ENCODE measurements at regions not wholly inside any gene's neighbourhood (a gene's known extent, or its start where the extent isn't known, plus 50 kb on each side); places are given as distances from the start of the nearest gene placed in this dataset.
"Not testable (repeated sequence)": the region's sequence is repeated elsewhere in the genome, so short reads cannot be mapped to it uniquely, and the experiment has no call there.

DNA sequence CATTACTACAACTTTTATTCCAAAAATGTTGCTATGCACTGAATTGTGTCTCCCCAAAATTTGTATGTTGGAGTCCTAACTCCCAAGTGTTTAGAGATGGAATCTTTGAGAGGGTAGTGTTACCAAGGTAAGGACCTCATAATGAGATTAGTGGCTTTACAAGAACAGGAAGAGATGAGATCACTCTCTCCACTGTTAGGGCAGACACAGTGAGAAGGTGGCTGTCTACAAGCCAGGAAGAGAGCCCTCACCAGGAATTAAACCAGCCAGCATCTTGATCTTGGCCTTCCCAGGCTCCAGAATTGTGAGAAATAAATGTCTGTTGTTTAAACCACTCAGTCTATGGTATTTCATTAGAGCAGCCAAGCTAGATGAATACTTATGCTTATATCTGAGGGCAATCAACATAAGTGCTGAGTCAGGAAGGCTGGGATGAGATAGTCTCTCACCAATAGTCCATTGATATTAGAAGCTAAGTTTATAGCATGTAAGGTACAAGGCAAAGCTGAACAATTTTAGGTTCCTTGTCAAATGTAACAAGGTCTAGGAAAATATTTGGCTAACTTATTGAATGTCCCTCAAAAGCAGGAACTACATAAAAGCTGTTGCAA, 317.6 kb upstream of the REG3G start:
- no peak for DNase-seq (ENCODE audit: low read depth in 2 of 2)

DNA sequence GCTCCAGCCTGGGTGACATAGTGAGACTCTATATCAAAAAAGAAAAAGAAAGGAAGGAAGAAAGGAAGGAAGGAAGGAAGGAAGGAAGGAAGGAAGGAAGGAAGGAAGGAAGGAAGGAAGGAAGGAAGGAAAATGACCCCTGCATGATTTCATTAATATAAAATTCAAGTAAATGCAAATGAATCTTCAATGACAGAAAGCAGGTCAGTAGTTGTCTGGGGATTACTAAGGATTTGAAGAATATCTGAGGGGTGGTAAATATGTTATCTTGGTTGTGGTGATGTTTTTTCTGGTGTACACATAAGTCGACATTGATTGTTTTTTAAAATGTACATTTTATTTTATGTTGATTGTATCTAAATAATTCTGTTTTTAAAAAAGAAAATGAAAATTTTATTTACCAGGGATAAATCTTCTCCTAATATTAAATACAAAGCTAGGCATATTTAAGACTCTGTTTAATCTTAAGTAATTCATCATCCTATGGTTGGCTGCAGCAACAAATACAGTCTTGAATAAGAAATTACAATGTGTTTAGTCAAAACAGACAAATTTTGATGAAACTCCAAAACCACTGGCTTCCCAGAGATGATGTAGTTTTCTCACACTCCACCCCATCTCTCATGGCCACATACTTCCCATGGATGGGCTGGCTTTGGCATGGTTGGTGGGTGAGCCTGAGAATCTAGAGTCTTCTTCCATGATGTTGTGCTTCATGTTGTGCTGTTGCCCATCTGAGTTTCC, 314.7 kb upstream of the REG3G start:
- no peak for DNase-seq (ENCODE audit: low read depth in 2 of 2)

DNA sequence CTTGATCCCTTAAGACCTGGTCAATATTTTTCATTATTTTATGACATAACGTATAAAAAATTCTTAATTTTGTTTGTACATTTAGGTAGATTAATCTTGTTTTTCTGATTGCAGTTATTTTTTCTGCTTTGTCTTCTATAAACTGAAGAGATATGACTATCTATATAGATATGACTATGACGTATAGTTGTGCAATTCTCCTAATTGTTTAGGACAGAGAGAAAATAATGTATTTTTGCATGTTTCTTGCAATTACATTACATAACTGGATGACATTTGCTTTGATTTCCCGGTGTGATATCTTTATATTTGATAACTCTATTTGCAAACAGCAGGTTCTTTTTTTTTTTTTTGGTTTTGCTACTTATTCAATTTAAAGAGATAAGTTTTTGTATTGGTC, 310.2 kb upstream of the REG3G start:
- no peak for DNase-seq (ENCODE audit: low read depth in 2 of 2)

DNA sequence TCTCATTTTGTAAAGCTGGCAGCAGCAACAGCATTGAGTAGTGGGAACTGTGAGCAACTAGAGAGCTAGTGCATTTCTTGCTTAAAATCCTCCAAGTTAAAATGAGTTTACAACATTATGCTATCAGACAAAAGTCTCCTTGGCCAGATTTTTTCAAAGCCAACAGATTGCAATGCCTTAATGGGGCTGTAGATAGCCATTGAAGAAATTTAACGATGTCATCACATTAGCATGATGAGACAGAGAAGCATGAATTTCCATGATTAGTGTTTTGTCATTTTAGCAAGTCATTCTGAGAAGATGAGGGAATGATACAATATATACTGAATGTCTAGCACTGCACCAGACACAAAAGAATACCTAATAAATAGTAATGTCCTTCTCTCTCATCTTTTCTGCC, 307.5 kb upstream of the REG3G start:
- DNase-seq (ENCODE audit: low read depth in 2 of 2): no peak

- DNase-seq (ENCODE audit: low read depth in 2 of 2): no peak
Observed at GRCh38 chr2:78718473-78718872, 307.0 kb upstream of the REG3G start.

GRCh38 chr2:78721355-78722033, 304.0 kb upstream of the REG3G start:
- no peak for DNase-seq (ENCODE audit: low read depth in 2 of 2)

DNA sequence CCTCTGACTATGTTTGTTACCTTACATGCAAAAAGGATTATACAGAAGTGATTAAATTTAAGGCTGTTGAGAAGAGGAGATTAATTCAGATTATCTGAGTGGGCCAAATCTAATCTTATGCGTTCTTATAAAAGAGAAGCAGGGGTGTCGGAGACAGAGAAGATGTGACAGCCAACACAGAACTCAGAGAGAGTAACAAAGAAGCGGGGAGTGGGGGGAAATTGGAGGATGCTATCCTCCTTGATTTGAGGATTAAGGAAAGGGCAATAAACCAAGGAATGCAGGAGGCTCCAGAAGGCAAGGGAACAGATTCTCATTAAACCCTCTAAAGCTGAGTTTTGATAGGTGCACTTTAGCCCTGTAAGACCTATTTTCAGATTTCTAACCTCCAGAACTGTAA, 291.3 kb upstream of the REG3G start:
- DNase-seq (ENCODE audit: low read depth in 2 of 2): no peak

DNA sequence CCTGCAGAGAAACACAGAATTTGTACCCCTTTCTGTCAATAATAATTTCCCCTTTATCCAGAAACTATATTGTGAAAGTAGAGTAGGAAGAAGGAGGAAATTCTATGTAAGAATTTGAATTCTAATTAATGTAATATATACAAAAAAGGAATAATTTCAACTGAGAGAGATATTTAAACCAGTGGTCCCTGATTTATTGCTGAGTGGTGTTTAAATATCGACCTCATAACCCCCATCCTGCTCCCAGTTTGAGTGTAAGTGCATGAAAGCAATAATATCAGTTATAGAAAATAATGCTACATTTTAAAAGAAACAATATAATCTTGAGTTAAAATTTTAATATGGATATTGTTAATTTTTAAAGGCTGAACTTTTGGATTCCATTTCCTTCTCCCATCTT, 286.2 kb upstream of the REG3G start:
- no peak for DNase-seq (ENCODE audit: low read depth in 2 of 2)

- DNase-seq (ENCODE audit: low read depth in 2 of 2): no peak
Observed at GRCh38 chr2:78749638-78750037, 275.9 kb upstream of the REG3G start.

GRCh38 chr2:78750219-78750618, 275.3 kb upstream of the REG3G start:
- no peak for DNase-seq (ENCODE audit: low read depth in 2 of 2)

DNA sequence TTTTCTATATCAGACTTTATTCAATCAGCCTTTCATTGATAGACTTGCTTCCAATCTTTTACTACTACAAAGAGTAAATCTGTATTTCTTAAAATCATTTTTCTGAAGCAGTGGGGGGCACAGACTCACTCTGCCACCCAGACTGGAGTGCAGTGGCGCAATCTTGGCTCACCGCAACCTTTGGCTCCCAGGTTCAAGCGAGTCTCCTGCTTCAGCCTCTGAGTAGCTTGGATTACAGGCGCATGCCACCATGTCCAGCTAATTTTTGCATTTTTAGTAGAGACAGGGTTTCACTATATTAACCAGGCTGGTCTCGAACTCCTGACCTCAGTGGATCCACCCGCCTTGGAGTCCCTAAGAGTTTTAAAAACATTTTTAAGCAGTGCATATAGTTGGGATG, 270.6 kb upstream of the REG3G start:
- DNase-seq (ENCODE audit: low read depth in 2 of 2): no peak

DNA sequence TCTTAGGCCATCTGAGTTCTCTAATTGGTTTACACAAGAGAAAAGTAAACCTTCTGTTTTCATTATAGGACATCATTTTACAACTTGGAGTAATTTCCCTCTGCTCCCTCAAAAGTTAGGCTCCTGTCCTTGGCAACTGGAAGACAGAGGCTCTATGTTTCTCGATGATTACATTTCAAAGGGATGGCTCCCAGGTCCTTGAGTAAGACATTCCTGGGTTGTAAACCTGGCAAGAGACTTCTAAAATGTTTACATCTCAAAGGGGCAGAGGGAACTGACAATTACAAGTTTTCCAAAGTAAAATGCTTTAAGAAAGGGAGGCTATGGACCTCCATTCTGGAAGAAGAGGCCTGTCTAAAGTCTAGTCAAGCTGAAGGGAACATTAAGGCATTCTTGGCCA, 268.3 kb upstream of the REG3G start:
- DNase-seq (ENCODE audit: low read depth in 2 of 2): no peak

- no peak for DNase-seq (ENCODE audit: low read depth in 2 of 2)
Observed at GRCh38 chr2:78757640-78758039, 267.9 kb upstream of the REG3G start.

DNA sequence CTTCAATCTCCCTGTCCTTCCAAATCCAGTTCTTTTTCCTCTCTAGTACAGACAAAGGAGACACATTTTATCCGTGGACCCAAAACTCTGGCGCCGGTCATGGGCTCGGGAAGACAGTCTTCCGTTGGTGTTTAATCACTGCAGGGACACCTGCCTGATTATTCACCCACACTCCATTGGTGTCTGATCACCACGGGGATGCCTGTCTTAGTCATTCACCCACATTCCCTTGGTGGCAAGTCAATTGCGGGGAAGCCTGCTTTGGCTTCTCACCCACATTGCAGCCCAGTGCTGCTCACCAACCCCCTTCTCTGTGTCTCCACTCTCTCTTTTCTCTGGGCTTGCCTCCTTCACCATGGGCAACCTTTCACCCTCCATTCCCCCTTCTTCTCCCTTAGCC, 266.7 kb upstream of the REG3G start:
- not testable (repeated sequence) for DNase-seq (ENCODE audit: low read depth in 2 of 2)

GRCh38 chr2:78766459-78766858, 259.0 kb upstream of the REG3G start:
- no peak for DNase-seq (ENCODE audit: low read depth in 2 of 2)

DNA sequence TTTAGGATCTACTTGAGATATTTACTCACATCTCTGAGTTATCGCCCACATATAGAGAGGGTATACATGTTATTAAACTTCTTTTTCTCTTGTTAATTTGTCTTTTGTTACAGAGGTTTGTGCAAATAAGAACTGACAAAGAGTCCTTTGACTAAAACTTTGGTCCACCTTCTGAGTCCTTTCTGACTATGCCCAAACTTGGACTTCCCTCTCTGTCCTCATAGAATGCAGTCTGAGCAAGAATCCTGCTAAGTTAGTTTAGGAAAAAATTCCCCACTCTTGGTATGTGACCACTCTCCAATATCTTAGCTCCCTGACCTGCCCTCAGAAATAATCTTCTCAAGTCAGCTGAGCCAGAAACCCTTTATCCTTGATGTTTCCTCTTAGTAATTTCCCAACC, 257.5 kb upstream of the REG3G start:
- no peak for DNase-seq (ENCODE audit: low read depth in 2 of 2)

- no peak for DNase-seq (ENCODE audit: low read depth in 2 of 2)
Observed at GRCh38 chr2:78775291-78775690, 250.2 kb upstream of the REG3G start.

DNA sequence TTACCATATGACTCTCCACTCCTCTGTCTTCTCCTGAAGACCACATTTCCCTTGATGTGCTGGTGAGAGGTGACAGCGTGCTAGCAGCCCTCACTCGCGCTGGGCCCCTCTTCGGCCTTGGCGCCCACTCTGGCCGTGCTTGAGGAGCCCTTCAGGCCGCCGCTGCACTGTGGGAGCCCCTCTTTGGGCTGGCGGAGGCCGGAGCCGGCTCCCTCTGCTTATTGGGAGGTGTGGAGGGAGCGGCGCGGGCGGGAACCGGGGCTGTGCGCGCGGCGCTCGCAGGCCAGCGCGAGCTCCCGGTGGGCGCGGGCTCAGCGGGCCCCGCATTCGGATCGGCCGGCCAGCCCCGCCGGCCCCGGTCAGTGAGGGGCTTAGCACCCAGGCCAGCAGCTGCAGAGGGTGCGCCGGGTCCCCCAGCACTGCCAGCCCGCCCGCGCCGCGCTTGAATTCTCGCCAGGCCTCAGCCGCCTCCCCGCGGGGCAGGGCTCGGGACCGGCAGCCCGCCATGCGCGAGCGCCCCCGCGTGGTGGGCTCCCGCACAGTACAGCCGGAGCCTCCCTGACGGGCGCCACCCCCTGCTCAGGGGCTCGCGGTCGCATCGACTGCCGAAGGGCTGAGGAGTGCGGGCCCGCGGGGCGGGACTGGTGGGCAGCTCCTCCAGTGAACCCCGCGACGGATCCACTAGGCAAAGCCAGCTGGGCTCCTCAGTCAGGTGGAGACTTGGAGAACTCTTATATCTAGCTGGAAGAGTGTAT, 246.6 kb upstream of the REG3G start:
- no peak for DNase-seq (ENCODE audit: low read depth in 2 of 2)

GRCh38 chr2:78779761-78780160, 245.7 kb upstream of the REG3G start:
- no peak for DNase-seq (ENCODE audit: low read depth in 2 of 2)

- DNase-seq (ENCODE audit: low read depth in 2 of 2): no peak
Observed at GRCh38 chr2:78780256-78780655, 245.2 kb upstream of the REG3G start.

GRCh38 chr2:78780864-78781583, 244.5 kb upstream of the REG3G start:
- no peak for DNase-seq (ENCODE audit: low read depth in 2 of 2)

- no peak for DNase-seq (ENCODE audit: low read depth in 2 of 2)
Observed at GRCh38 chr2:78782196-78782595, 243.3 kb upstream of the REG3G start.
